ENCODE measurements at regions not wholly inside any gene's neighbourhood (a gene's known extent, or its start where the extent isn't known, plus 50 kb on each side); places are given as distances from the start of the nearest gene placed in this dataset.

- no peak for DNase-seq
These were observed 505.7 kb downstream of the CMPK2 start for GRCh38 chr2:6359964-6360363.

- DNase-seq: no peak
These were observed 502.8 kb downstream of the CMPK2 start for GRCh38 chr2:6362671-6363450.

GRCh38 chr2:6368281-6368680 is 497.4 kb downstream of the CMPK2 start:
- DNase-seq: no peak

GRCh38 chr2:6369266-6369665 is 496.4 kb downstream of the CMPK2 start:
- no peak for DNase-seq

- DNase-seq: no peak
These were observed 494.8 kb downstream of the CMPK2 start for GRCh38 chr2:6370753-6371551.

DNA sequence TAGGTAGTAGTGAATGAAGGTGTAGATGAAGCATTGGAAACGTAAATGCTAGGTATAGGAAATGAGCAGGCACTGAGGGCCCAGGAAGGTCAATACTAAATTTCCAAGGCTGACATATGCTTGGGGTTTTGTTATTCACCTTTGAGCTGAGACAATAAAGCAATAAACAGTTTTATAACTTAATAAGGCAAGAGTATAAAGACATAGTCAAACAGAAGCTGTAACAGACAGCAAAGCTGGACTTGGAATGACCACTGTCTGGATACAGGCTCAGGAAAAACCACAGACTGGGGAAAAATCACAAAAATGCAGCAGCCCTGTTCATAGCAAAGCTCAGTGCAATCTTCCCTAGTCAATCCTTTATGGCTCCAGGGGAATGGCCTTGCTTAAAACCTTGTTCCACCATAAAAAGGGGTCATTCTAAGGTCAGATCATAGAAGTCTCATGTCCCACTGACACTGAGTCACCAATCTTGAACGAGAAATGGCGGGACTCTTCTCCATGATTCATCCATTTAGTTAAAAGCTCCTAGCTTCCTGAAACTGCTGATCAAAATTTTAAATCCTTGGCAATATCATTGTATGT is 493.3 kb downstream of the CMPK2 start:
- DNase-seq: no peak

GRCh38 chr2:6381326-6381725 is 484.4 kb downstream of the CMPK2 start:
- no peak for DNase-seq

DNA sequence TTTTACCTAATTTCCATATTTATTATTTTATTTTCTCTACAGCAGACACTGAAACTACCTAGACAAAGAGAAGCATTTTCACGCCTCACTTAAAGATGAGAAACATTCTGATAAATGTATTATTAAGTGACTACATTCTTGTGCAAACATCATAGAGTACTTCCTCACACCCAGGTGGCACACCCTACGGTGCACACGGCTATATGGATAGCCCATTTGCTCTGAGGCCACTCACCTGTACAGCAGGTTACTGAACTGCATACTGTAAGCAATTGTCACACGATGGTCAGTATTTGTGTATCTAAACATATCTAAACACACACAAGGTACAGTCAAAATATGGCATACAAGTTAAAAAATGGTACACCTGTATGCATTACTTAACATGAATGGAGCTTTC is 481.4 kb downstream of the CMPK2 start:
- no peak for DNase-seq

GRCh38 chr2:6392354-6392753 is 473.4 kb downstream of the CMPK2 start:
- DNase-seq: no peak

DNA sequence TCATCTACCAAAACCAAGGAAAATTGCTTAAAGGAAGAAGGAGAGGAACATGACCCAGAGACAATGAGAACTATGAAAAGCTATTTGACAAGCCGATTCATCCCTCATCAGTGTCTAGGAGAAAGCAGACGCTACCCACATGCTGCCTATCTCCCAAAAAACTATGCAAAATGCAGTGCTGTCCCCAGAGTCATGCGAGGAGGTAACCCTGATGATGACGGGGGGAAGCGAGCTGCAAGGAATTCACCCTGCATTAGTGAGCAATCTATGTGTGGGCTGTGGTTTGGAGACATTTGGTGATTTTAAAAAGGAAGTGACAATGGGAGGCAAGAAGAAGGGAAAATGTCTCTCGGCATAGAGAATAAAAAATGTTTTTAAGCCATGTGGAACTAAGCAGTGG is 472.7 kb downstream of the CMPK2 start:
- no peak for DNase-seq

DNA sequence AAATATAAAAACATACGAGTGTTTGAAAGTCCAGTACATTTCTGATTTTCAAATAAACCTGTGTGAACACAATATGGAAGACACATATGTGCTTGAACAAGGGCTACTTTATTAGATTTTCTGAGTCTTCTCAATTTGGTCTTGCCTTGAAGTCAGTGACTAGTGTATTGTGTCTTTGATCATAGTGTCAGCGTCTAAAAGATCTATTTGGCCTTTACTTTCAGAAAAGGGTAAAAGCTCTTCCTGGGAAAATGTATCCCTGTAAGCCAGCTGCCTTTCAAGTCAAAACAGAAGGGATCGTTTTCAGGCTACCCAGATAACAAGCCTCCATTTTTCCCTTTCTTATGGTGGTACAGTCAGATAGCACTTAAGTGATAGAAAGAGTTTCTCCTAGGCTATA is 471.9 kb downstream of the CMPK2 start:
- no peak for DNase-seq

- DNase-seq: no peak
These were observed 471.4 kb downstream of the CMPK2 start for GRCh38 chr2:6394276-6394675.

DNA sequence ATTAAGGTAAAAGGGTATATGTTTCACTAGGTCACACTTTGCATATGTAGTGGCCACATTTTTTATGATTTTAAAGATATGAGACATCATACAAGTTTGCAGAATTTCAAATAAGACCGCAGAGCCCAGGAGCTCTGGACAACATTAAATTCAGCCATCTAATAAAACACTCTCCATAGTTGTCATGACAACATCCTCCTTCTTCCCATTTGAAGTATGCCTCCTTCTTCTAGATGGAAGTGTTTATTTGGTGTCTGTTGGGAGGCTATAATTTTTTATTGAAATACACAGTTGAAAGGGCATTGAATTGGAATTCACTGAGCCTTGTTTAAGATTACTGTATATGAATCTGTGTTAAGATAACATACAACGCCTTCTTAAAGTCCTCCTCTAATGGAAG is 467.3 kb downstream of the CMPK2 start:
- DNase-seq: no peak

- DNase-seq: no peak
These were observed 464.4 kb downstream of the CMPK2 start for GRCh38 chr2:6401301-6401700.

DNA sequence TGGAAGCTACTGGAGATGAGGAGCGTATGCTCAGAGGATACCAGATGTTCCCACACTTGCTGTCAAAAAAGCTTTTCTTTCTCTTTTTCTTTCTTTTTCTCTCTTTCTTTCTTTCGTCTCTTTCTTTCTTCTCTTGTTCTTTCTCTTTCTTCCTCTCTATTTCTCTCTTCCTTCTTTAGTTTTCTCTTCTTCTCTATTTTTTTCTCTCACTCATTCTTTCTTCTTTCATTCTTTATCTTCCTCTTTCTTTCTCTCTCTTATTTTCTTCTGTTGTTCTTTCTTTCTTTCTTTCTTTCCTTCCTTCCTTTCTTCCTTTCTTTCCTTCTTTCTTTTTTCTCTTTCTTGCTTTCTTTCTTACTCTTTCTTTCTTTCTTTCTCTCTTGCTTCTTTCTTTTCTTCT is 457.6 kb downstream of the CMPK2 start:
- no peak for DNase-seq

DNA sequence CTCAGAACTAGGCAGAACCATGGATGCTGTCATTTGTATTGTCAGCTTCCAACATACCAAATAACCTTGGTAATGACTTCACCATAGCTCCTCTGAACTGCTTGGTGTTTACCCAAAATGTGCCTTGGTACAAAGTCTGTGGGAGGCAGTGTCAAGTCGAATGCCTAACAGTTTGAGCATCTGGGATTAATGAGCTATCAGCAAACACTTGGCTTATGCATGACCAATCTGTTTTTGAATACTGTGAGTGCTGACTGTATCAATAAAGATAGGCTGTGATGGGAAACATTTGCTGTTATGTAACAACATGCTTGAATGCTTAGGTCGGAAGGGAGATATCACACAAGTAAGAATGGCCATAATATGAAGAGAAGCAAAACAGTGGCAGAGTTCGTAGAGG is 455.4 kb downstream of the CMPK2 start:
- no peak for DNase-seq

DNA sequence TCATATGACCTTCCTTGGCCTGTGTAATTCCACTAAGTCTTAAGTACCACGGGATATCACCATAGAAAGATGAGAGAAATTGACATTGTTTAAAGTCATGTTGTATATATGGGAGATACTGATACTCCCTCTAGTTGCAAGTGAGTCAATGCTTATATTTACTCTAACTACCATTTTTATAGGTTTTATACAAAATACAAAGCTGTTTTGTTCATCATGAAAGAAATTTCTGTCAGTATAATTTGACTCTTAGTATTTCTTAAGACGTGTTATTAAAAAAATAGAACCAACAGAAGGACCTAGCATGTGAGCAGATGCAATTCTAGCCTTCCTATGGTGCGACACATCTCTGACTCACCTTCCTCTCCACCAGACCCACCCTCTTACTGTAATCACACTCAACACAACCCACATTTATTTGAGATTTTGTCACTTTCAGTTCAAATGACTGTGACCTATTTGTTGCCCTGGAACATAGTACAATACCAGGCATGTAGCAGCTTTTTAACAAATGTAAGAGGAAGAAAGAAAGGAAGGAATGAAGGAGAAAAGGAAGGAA is 453.1 kb downstream of the CMPK2 start:
- no peak for DNase-seq

- DNase-seq: no peak
These were observed 448.7 kb downstream of the CMPK2 start for GRCh38 chr2:6417050-6417449.

- no peak for DNase-seq
These were observed 447.4 kb downstream of the CMPK2 start for GRCh38 chr2:6418291-6418690.

DNA sequence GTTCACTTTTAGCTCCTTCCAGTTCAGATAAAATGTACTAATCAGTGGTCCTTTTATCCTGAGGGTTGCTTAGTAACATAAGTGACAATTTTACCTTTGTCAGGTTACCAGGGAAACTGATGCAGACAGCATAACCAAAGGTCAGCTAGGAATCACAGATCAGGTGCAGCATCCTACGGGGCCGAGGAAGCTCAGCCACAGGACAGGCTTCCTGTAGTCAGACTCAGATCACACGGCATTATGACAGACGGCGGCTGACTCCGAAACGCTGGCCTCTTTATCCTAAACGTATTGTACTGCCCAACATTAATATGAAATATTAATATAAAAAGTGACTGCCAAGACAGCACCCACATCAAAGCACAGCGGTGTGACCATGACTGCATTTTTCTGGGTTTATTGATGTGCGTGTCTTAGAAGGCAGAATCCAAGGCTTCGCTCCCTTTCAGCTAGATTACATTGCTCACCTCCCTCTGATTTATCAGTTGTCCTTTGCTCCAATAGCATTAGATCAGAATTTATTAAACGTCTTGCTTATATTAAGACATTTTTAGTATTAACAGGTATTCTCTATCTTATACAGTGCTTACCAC is 444.5 kb downstream of the CMPK2 start:
- no peak for DNase-seq

GRCh38 chr2:6421888-6422287 is 443.8 kb downstream of the CMPK2 start:
- DNase-seq: no peak

DNA sequence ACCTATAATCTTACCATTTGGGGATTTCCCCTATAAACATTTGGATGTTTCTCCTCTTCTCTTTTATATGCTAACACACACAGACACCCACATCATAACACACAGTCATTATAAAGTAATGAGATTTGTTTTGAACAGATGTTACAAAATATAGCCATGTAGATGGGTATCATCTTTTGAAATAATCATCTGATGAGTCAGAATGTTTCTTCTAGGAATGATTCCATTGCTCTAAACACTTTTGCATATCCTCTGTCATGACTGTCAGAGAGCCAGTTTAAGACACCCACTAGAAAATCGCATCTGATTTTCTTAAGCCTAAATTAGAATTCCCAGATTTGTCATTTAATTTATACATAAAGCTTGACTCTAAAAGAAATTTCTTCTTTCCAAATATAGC is 442.6 kb downstream of the CMPK2 start:
- DNase-seq: no peak

GRCh38 chr2:6423944-6424343 is 441.8 kb downstream of the CMPK2 start:
- DNase-seq: no peak
